ENCODE measurements at regions not wholly inside any gene's neighbourhood (a gene's known extent, or its start where the extent isn't known, plus 50 kb on each side); places are given as distances from the start of the nearest gene placed in this dataset.

DNA sequence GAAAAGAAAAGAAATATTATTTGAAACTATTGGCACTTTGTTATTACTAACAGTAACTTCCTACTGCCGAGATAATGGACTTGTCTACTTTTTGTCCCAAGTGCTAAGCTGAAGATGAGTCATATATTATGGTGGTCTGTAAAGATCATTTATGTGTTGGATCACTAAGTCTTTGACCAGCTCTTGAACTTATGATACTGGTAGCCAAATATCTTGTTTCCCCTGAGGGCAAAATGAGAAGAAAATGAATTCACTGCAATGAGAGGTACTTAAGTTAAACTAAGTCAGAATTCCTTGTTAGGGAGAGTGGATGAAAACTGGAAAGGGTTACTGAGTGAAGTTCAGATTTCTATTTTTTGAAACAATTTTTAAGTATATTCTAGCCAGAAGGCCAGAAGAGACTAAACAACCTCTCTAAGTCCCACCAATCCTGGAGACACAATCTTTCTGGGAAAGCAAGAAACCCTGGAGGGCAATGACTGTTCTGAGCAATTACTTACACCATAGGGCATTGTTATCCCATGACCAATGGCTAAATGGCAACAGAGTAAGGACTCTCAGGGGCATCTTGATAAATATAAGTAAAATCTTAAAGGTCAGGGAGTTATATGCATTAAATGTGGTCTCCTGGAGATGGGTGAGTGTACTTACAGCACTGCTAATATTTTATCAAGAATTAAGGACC lies 287.7 kb downstream of the STIM2 start:
- TF ChIP-seq CTCF (IDR thresholded peaks at IDR 0.05) = no peak

- TF ChIP-seq CTCF (IDR thresholded peaks at IDR 0.05) = no peak
Observed at GRCh38 chr4:27149541-27150212, 289.0 kb downstream of the STIM2 start.

GRCh38 chr4:27152703-27153102 lies 292.1 kb downstream of the STIM2 start:
- TF ChIP-seq CTCF (IDR thresholded peaks at IDR 0.05) = no peak

DNA sequence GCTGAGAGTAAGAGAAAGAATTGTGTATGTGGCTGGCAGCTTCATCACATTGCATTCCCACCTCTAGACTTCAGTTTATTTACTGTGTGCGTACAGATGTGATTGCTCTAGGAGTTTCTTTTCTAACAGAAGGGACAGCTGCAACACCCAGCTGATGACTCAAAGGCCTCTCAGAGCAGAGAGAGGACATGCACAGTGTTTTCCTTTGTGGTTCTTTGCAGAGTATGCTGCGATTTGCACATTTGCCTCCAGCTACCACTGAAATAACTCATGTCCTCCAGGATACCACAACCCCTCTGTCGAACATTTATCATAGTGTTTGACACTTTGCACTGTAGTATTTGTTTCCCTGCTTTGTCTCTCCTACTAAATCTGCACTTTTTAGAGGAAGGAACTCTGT lies 294.1 kb downstream of the STIM2 start:
- TF ChIP-seq CTCF (IDR thresholded peaks at IDR 0.05) = no peak

DNA sequence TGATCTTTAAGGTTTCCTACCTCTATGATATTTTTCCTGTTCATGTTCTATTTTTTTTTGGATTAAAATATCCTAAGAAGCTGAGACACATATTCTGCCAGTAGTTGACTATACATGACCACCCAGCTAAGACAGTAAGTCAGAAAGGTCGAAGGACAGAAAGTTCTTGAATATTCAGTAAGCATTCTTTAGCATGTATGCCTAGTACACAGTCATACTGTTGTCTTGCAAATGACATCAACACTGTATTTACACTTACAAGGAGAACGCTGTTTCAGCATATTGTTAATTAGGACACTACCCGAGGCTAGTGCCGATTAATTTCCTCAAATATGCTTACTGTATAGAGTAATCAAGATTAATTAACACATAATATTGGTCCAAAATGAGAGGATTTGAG lies 300.6 kb downstream of the STIM2 start:
- no peak for TF ChIP-seq CTCF (IDR thresholded peaks at IDR 0.05)

DNA sequence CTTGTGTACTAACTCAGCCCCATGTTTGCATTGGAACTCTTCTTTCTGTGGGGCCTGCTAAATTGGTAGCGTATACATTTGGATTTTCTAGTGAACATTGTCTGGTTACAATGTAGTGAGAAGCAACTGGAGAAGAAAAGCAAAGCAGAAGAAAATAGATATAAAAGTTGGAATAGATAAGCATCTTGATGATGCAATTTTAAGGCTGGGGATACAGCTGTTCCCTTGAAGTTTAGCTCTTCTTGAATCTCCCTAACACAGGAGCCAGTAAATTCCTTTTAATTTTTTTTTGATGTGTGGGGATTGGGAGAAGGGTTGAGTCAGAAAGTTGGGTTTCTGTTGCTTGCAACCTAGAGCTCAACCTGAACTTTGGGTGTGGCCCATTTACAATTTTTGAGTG lies 308.1 kb downstream of the STIM2 start:
- no peak for TF ChIP-seq CTCF (IDR thresholded peaks at IDR 0.05)

GRCh38 chr4:27173280-27173679 lies 312.6 kb downstream of the STIM2 start:
- no peak for TF ChIP-seq CTCF (IDR thresholded peaks at IDR 0.05)
